ENCODE measurements at regions not wholly inside any gene's neighbourhood (a gene's known extent, or its start where the extent isn't known, plus 50 kb on each side); places are given as distances from the start of the nearest gene placed in this dataset.

DNA sequence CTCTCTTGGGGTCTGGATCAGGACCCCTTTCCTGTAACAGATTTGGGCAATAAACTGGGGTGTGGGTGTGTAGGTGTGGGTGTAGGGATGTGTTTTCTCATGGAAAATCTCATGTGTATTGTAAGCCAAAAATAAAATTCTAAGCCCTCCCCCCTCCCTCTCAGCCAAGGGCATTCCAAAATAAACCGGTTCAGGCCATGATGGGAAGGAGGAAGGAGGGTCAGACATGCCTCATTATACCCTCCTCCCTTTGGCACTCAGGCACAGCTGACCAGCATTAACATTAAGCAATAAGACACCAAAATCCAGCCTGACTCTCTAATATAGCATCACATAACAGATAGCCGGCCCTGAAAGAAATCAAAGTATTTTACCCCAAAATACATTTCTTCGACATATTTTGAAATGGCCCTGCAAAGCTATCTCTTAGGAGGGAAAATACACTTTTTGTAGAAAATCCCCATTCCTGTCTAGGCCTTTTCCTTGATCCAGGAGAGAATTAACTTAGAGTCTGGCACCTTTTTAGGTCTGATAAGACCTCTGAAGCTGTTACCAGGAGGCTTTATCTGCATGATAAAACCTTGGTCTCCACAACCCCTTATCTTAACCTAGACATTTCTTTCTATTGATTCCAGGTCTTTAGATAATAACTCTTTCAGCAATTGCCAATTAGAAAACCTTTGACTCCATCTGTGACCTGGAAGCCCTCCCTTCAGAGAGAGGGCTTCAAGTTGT lies 128.7 kb upstream of the COL5A2 start:
- TF ChIP-seq ZZZ3 (IDR thresholded peaks at IDR 0.05; ENCODE audit: control insufficient read depth, insufficient read length, low read depth) (no peak), GABPA (IDR thresholded peaks at IDR 0.05; ENCODE audit: low read depth) (no peak), RAD21 (IDR thresholded peaks at IDR 0.05; ENCODE audit: insufficient read depth, low read depth, low read length) (no peak), ELK1 (IDR thresholded peaks at IDR 0.05; ENCODE audit: low read depth, low read length) (no peak), SIN3A (IDR thresholded peaks at IDR 0.05; ENCODE audit: low read depth, low read length) (no peak), EP300 (IDR thresholded peaks at IDR 0.05; ENCODE audit: borderline replicate concordance in 1 of 2, control insufficient read depth in 1 of 2, low read depth in 2 of 2, low read length in 2 of 2) (no peak), NR2C2 (IDR thresholded peaks at IDR 0.05; ENCODE audit: borderline replicate concordance, control insufficient read depth, insufficient read length, low read depth) (no peak), PAX5 (IDR thresholded peaks at IDR 0.05; ENCODE audit: borderline replicate concordance, low read depth, low read length) (no peak), POLR2A (IDR thresholded peaks at IDR 0.05; ENCODE audit: low read depth, low read length) (no peak)
- TF ChIP-seq, protein P1, sequence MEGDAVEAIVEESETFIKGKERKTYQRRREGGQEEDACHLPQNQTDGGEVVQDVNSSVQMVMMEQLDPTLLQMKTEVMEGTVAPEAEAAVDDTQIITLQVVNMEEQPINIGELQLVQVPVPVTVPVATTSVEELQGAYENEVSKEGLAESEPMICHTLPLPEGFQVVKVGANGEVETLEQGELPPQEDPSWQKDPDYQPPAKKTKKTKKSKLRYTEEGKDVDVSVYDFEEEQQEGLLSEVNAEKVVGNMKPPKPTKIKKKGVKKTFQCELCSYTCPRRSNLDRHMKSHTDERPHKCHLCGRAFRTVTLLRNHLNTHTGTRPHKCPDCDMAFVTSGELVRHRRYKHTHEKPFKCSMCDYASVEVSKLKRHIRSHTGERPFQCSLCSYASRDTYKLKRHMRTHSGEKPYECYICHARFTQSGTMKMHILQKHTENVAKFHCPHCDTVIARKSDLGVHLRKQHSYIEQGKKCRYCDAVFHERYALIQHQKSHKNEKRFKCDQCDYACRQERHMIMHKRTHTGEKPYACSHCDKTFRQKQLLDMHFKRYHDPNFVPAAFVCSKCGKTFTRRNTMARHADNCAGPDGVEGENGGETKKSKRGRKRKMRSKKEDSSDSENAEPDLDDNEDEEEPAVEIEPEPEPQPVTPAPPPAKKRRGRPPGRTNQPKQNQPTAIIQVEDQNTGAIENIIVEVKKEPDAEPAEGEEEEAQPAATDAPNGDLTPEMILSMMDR (IDR thresholded peaks at IDR 0.05 in 2 of 3, conservative IDR thresholded peaks at IDR 0.05 in 1 of 3; ENCODE audit: control insufficient read depth in 2 of 3, extremely low read depth in 1 of 3, insufficient read depth in 1 of 3, low read depth in 3 of 3, low read length in 3 of 3): no peak

Measured in GM12878 (cell line).